HG03469 (cell line): ENCODE measurements at regions not wholly inside any gene's neighbourhood (a gene's known extent, or its start where the extent isn't known, plus 50 kb on each side); places are given as distances from the start of the nearest gene placed in this dataset.
"Not testable (repeated sequence)": the region's sequence is repeated elsewhere in the genome, so short reads cannot be mapped to it uniquely, and the experiment has no call there.

Source experiments
- ATAC-seq: cut with Tn5 transposase; IDR thresholded peaks from one replicate; pipeline ENCODE4 v1.9.1; 2021; ENCODE audit warnings: mild to moderate bottlenecking, moderate library complexity, moderate number of reproducible peaks; ENCODE audit not compliant: unreplicated experiment

- no peak for ATAC-seq
Observed at GRCh38 chr12:127811988-127812387, 455.0 kb upstream of the TMEM132C start.

GRCh38 chr12:127813147-127813546, 453.8 kb upstream of the TMEM132C start:
- ATAC-seq, result no peak

GRCh38 chr12:127819056-127819455, 447.9 kb upstream of the TMEM132C start:
- no peak for ATAC-seq

- ATAC-seq, result no peak
Observed at GRCh38 chr12:127820271-127820670, 446.7 kb upstream of the TMEM132C start.

GRCh38 chr12:127820846-127821245, 446.1 kb upstream of the TMEM132C start:
- no peak for ATAC-seq

- no peak for ATAC-seq
Observed at GRCh38 chr12:127822809-127823411, 444.1 kb upstream of the TMEM132C start.

- ATAC-seq, result no peak
Observed at GRCh38 chr12:127823801-127824200, 443.2 kb upstream of the TMEM132C start.

- ATAC-seq, result no peak
Observed at GRCh38 chr12:127829281-127830064, 437.5 kb upstream of the TMEM132C start.

GRCh38 chr12:127830065-127830460, 436.9 kb upstream of the TMEM132C start:
- no peak for ATAC-seq

- no peak for ATAC-seq
Observed at GRCh38 chr12:127830730-127831129, 436.2 kb upstream of the TMEM132C start.

- no peak for ATAC-seq
Observed at GRCh38 chr12:127832172-127832571, 434.8 kb upstream of the TMEM132C start.

- ATAC-seq, result not testable (repeated sequence)
Observed at GRCh38 chr12:127836802-127837201, 430.2 kb upstream of the TMEM132C start.

GRCh38 chr12:127857661-127858060, 409.3 kb upstream of the TMEM132C start:
- no peak for ATAC-seq

GRCh38 chr12:127860536-127860935, 406.4 kb upstream of the TMEM132C start:
- ATAC-seq, result no peak

- no peak for ATAC-seq
Observed at GRCh38 chr12:127861406-127861805, 405.6 kb upstream of the TMEM132C start.

- no peak for ATAC-seq
Observed at GRCh38 chr12:127873306-127873705, 393.7 kb upstream of the TMEM132C start.

GRCh38 chr12:127881371-127882140, 385.4 kb upstream of the TMEM132C start:
- ATAC-seq, result no peak

GRCh38 chr12:127883013-127883412, 384.0 kb upstream of the TMEM132C start:
- ATAC-seq, result no peak

GRCh38 chr12:127885954-127886750, 380.8 kb upstream of the TMEM132C start:
- no peak for ATAC-seq

GRCh38 chr12:127886827-127887226, 380.1 kb upstream of the TMEM132C start:
- no peak for ATAC-seq
